Lower leg skin (tissue), 4 donors: ENCODE measurements at regions not wholly inside any gene's neighbourhood (a gene's known extent, or its start where the extent isn't known, plus 50 kb on each side); places are given as distances from the start of the nearest gene placed in this dataset.

Experiments used
- DNase-seq, 2 donors: peaks; one replicate each; pipeline ENCODE4 v3.0.0-alpha.2; 2019; ENCODE audit warnings: low spot score in 2 of 2
- H3K4me3 ChIP-seq: fragments of 200-600 bp; sonication (generic); 2 replicates; pipeline ENCODE4 v1.5.1; 2017; ENCODE audit warnings: mild to moderate bottlenecking, low read depth; ENCODE audit not compliant: poor library complexity, severe bottlenecking
- CTCF ChIP-seq, 3 donors: fragments of 450-650 bp; IDR thresholded peaks; one replicate each; pipeline ENCODE4 v1.5.1; 2016; ENCODE audit warnings: antibody characterized with exemption in 3 of 3, mild to moderate bottlenecking in 3 of 3, moderate library complexity in 2 of 3
- POLR2A ChIP-seq, 2 donors: fragments of 450-650 bp; IDR thresholded peaks; one replicate each; pipeline ENCODE4 v1.6.1; 2016 to 2017; ENCODE audit warnings: antibody characterized with exemption in 2 of 2, mild to moderate bottlenecking in 1 of 2, moderate library complexity in 1 of 2
- WGBS, 2 donors: methylation state at CpG; one replicate each; pipeline ENCODE4 v1.1.5; 2018; 5-methylcytosine and 5-hydroxymethylcytosine counted together
- intact Hi-C: fragments of 100-400 bp; cut with DNase I; formaldehyde crosslinking; loops from one replicate; pipeline ENCODE4 v1.15.0; 2023; ENCODE audit warnings: low total_unique reads

- DNase-seq, result no peak
- TF ChIP-seq CTCF (IDR thresholded peaks at IDR 0.05), result no peak
- no peak for TF ChIP-seq POLR2A (IDR thresholded peaks at IDR 0.05)
- H3K4me3 ChIP-seq, result no peak overlapping the region
- intact Hi-C loops, result loop anchor here (5.0 kb wide), 1 partner anchor 1283 kb away; no protein-coding TSS in a partner anchor
These were observed 101.9 kb downstream of the MACIR start for GRCh38 chr5:103360475-103360874.

GRCh38 chr5:103358305-103358995 is 99.9 kb downstream of the MACIR start:
- 51 to 53% methylated on average over 6 of the region's 6 CpGs for WGBS, 2 donors
- intact Hi-C loops, result no loop called here
- DNase-seq, result no peak
- no peak for TF ChIP-seq CTCF (IDR thresholded peaks at IDR 0.05)
- TF ChIP-seq POLR2A (IDR thresholded peaks at IDR 0.05), result no peak
- no peak overlapping the region for H3K4me3 ChIP-seq

- H3K4me3 ChIP-seq, result no peak overlapping the region
- DNase-seq, result no peak
- intact Hi-C loops, result no loop called here
- no peak for TF ChIP-seq CTCF (IDR thresholded peaks at IDR 0.05)
- no peak for TF ChIP-seq POLR2A (IDR thresholded peaks at IDR 0.05)
- WGBS, 2 donors, result 36 to 61% methylated on average over 3 of the region's 3 CpGs
These were observed 99.1 kb downstream of the MACIR start for GRCh38 chr5:103357636-103358035.

- no peak for TF ChIP-seq CTCF (IDR thresholded peaks at IDR 0.05)
- no peak for TF ChIP-seq POLR2A (IDR thresholded peaks at IDR 0.05)
- no peak for DNase-seq
- no peak overlapping the region for H3K4me3 ChIP-seq
- intact Hi-C loops, result no loop called here
- 78 to 79% methylated on average over 3 of the region's 3 CpGs for WGBS, 2 donors
These were observed 98.0 kb downstream of the MACIR start for GRCh38 chr5:103356350-103357091.

- WGBS, 2 donors, result 14 to 23% methylated on average over 2 of the region's 2 CpGs
- no peak overlapping the region for H3K4me3 ChIP-seq
- DNase-seq, result no peak
- intact Hi-C loops, result no loop called here
- no peak for TF ChIP-seq CTCF (IDR thresholded peaks at IDR 0.05)
- TF ChIP-seq POLR2A (IDR thresholded peaks at IDR 0.05), result no peak
These were observed 97.0 kb downstream of the MACIR start for GRCh38 chr5:103355579-103355978.
